Cardiac fibroblast (primary cell): ENCODE measurements at regions not wholly inside any gene's neighbourhood (a gene's known extent, or its start where the extent isn't known, plus 50 kb on each side); places are given as distances from the start of the nearest gene placed in this dataset.
"Not testable (repeated sequence)": the region's sequence is repeated elsewhere in the genome, so short reads cannot be mapped to it uniquely, and the experiment has no call there.

ENCODE experiments used
- DNase-seq, 2 donors: peaks; one replicate each; pipeline versions ENCODE4 v3.0.0 to v3.0.0-alpha.2; 2010; ENCODE audit warnings: low read depth in 2 of 2
- H3K4me3 ChIP-seq, 2 donors: replicated peaks in 1 of 2; 1 replicate in 1 of 2; 2 replicates in 1 of 2; pipeline ENCODE4 v1.5.1; 2011; ENCODE audit warnings: low read depth in 2 of 2, low read length in 2 of 2, mild to moderate bottlenecking in 2 of 2, moderate library complexity in 1 of 2
- TF ChIP-seq, protein P1 (sequence below): IDR thresholded peaks from one replicate; pipeline ENCODE4 v1.5.1; 2011; ENCODE audit warnings: low read depth, mild to moderate bottlenecking, low read length, inconsistent platforms

GRCh38 chrX:127782904-127783303 is 269.3 kb downstream of the ACTRT1 start:
- TF ChIP-seq, protein P1, sequence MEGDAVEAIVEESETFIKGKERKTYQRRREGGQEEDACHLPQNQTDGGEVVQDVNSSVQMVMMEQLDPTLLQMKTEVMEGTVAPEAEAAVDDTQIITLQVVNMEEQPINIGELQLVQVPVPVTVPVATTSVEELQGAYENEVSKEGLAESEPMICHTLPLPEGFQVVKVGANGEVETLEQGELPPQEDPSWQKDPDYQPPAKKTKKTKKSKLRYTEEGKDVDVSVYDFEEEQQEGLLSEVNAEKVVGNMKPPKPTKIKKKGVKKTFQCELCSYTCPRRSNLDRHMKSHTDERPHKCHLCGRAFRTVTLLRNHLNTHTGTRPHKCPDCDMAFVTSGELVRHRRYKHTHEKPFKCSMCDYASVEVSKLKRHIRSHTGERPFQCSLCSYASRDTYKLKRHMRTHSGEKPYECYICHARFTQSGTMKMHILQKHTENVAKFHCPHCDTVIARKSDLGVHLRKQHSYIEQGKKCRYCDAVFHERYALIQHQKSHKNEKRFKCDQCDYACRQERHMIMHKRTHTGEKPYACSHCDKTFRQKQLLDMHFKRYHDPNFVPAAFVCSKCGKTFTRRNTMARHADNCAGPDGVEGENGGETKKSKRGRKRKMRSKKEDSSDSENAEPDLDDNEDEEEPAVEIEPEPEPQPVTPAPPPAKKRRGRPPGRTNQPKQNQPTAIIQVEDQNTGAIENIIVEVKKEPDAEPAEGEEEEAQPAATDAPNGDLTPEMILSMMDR, result no peak
- no peak for DNase-seq
- H3K4me3 ChIP-seq, result no peak overlapping the region

DNA sequence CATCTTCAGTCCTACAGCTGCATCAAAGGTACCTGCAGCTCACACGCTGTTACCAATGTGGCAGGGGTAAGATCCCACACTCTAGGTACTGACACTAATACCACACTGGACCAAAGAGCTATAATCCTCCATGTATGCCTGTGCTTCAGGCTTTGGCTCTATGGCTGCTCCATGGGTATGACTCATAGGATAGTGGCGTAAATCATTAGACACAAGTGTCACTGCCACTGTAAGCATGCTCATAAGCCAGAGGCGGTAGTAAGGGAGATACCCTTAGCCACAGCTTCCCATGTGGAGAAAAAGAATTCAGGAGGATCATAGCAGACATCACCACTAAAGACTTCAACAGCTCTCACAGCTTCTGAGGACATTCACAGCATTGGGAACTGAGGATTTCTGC is 287.5 kb downstream of the ACTRT1 start:
- no peak for DNase-seq
- TF ChIP-seq, protein P1, result no peak
- no peak overlapping the region for H3K4me3 ChIP-seq

- TF ChIP-seq, protein P1, result no peak
- no peak for DNase-seq
- H3K4me3 ChIP-seq, result no peak overlapping the region
These were observed 289.5 kb downstream of the ACTRT1 start for GRCh38 chrX:127762663-127763062.

- TF ChIP-seq, protein P1, result no peak
- no peak for DNase-seq
- H3K4me3 ChIP-seq, result no peak overlapping the region
These were observed 319.5 kb downstream of the ACTRT1 start for GRCh38 chrX:127732709-127733108.

DNA sequence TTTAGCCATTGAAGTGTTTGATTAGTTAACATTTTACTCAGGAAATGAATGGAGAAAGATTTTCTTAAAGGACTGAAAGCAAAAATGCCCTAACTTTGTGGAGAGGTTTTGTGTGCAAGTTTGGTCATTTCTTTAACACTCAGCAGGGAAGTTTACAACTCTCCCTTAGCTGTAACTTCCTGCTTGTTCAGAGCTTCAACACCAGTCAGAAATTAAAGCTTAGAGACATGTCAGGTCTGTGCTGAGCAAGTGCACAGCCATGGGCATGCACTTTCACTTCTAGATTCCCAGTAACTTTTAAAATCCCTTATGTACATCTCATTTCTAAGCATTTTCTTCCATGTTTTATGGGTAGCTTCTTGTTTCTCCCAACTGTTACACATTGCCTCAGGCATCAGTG is 326.0 kb downstream of the ACTRT1 start:
- no peak for DNase-seq
- no peak overlapping the region for H3K4me3 ChIP-seq
- TF ChIP-seq, protein P1, result no peak

DNA sequence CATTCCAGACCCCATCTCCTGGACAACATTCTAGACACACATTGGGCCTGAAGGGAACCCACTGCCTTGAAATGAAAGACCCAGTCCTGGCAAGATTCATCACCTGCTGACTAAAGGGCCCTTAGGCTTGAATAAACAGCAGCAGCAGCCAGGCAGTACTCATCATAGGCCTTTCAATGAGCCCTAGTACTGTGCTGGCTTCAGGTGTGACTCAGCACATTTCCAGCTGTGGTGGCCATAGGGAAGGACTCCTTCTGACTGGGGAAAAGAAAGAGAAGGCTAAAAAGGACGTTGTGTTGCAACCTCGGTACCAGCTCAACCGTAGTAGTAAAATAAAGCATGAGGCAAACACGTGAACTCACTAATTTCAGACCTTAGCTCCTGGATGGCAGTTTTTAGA is 344.0 kb downstream of the ACTRT1 start:
- TF ChIP-seq, protein P1, result no peak
- H3K4me3 ChIP-seq, result no peak overlapping the region
- peak in 1 of 2 donors; percentile 0 for DNase-seq

GRCh38 chrX:127702527-127702926 is 349.7 kb downstream of the ACTRT1 start:
- DNase-seq, result no peak
- TF ChIP-seq, protein P1, result no peak
- H3K4me3 ChIP-seq, result no peak overlapping the region

DNA sequence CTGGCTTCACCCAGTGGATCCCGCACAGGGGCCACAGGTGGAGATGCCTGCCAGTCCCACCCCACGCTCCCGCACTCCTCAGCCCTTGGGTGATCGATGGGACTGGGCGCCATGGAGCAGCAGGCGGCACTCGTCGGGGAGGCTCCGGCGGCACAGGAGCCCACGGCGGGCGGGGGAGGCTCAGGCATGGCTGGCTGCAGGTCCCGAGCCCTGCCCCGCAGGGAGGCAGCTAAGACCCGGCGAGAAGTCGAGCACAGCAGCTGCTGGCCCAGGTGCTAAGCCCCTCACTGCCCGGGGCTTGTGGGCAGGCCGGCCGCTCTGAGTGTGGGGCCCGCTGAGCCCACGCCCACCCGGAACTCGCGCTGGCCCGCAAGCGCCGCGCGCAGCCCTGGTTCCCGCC is 389.3 kb downstream of the ACTRT1 start:
- not testable (repeated sequence) for DNase-seq

More for the DNA sequence above, 389.3 kb downstream of the ACTRT1 start:
- H3K4me3 ChIP-seq, result not testable (repeated sequence)
